Progenitor cell of endocrine pancreas (in vitro differentiated cells): ENCODE measurements at regions not wholly inside any gene's neighbourhood (a gene's known extent, or its start where the extent isn't known, plus 50 kb on each side); places are given as distances from the start of the nearest gene placed in this dataset.

Experiments used
- DNase-seq: peaks from one replicate; pipeline ENCODE4 v3.0.0; 2021; ENCODE audit warnings: low spot score; ENCODE audit not compliant: unreplicated experiment
- H3K27ac Mint-ChIP-seq: 2 replicates; pipeline ENCODE4 v1.8.0; 2021; ENCODE audit warnings: mild to moderate bottlenecking, moderate library complexity, mixed read lengths
- H3K27me3 Mint-ChIP-seq: 2 replicates; pipeline ENCODE4 v1.8.0; 2021; ENCODE audit warnings: mixed read lengths
- H3K36me3 Mint-ChIP-seq: 2 replicates; pipeline ENCODE4 v1.8.0; 2022; ENCODE audit warnings: mixed read lengths; ENCODE audit not compliant: insufficient read depth
- H3K4me1 Mint-ChIP-seq: 2 replicates; pipeline ENCODE4 v1.8.0; 2021; ENCODE audit warnings: low read depth, mixed read lengths
- H3K4me3 Mint-ChIP-seq: 2 replicates; pipeline ENCODE4 v1.8.0; 2021; ENCODE audit warnings: low read depth, mild to moderate bottlenecking, moderate library complexity, mixed read lengths
- H3K9me3 Mint-ChIP-seq: 2 replicates; pipeline ENCODE4 v1.8.0; 2021; ENCODE audit warnings: low read depth, mixed read lengths
- TF ChIP-seq, protein P1 (sequence below): fragments of 200-600 bp; sonication (generic); IDR thresholded peaks from one replicate; pipeline ENCODE4 v1.5.0; 2021; ENCODE audit warnings: antibody characterized with exemption, mild to moderate bottlenecking; ENCODE audit not compliant: unreplicated experiment

DNA sequence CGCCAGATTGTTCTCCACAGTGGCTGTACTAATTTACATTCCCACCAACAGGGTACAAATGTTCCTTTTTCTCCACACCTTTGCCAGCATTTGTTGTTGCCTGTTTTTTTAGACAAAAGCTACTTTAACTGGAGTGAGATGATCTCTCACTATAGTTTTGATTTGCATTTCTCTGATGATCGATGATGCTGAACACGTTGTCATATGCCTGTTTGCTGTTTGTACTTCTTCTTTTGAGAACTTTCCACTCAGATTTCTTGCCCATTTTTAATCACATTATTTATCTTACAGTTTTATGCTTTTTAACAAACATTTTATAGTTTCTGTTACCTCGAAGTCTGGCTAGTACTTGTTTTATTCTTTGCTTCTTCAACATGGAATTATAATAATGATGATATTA, 643.7 kb upstream of the ALCAM start:
- TF ChIP-seq, protein P1, sequence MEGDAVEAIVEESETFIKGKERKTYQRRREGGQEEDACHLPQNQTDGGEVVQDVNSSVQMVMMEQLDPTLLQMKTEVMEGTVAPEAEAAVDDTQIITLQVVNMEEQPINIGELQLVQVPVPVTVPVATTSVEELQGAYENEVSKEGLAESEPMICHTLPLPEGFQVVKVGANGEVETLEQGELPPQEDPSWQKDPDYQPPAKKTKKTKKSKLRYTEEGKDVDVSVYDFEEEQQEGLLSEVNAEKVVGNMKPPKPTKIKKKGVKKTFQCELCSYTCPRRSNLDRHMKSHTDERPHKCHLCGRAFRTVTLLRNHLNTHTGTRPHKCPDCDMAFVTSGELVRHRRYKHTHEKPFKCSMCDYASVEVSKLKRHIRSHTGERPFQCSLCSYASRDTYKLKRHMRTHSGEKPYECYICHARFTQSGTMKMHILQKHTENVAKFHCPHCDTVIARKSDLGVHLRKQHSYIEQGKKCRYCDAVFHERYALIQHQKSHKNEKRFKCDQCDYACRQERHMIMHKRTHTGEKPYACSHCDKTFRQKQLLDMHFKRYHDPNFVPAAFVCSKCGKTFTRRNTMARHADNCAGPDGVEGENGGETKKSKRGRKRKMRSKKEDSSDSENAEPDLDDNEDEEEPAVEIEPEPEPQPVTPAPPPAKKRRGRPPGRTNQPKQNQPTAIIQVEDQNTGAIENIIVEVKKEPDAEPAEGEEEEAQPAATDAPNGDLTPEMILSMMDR, result no peak
- no peaks in the 10 kb centered on the region for H3K36me3 Mint-ChIP-seq
- no peak overlapping the region for H3K27ac Mint-ChIP-seq
- H3K4me1 Mint-ChIP-seq, result no peaks in the 10 kb centered on the region
- DNase-seq, result no peak
- no peaks in the 10 kb centered on the region for H3K27me3 Mint-ChIP-seq
- no peaks in the 10 kb centered on the region for H3K9me3 Mint-ChIP-seq
- no peak overlapping the region for H3K4me3 Mint-ChIP-seq

DNA sequence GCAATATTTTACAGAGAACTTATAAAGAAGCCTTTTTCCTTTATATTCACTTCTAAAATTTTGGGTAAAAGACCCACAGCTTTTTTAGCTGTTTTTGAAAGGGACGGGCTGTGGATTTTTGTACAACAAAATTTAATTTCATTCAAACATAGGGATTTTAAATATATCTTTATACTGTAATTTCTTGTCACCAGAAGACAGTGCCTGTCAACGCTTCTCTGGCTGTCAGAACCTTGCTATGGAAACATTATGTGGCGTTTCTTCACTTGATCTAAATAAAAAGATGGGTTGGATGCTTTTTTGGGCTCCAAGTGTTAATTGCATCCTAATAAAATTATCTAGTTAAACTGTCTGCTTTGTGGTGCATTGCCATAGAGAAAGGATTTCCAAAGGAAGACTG, 635.6 kb upstream of the ALCAM start:
- no peaks in the 10 kb centered on the region for H3K27me3 Mint-ChIP-seq
- no peak for DNase-seq
- no peak overlapping the region for H3K27ac Mint-ChIP-seq
- peaks cover 2% of the 10 kb centered on the region for H3K4me1 Mint-ChIP-seq
- H3K4me3 Mint-ChIP-seq, result no peak overlapping the region
- TF ChIP-seq, protein P1, result no peak
- H3K9me3 Mint-ChIP-seq, result no peaks in the 10 kb centered on the region
- no peaks in the 10 kb centered on the region for H3K36me3 Mint-ChIP-seq

DNA sequence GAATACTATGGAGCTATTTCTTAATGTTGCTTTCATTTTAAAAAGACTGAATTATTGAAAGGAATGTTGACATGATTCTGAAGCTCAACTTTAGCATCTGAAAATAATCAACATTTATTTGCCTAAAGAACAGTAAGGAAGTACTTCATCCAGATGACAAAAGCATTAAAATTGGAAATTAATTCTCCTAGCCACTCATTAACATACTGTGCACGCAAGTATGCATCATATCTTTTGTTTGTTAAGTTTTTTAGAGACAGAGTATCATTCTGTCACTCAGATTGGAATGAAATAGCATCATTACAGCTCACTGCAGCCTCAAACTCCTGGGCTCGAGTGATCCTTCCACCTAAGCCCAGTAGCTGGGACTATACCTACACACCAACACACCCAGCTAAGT, 632.1 kb upstream of the ALCAM start:
- no peak overlapping the region for H3K4me3 Mint-ChIP-seq
- DNase-seq, result no peak
- no peak overlapping the region for H3K27ac Mint-ChIP-seq

DNA sequence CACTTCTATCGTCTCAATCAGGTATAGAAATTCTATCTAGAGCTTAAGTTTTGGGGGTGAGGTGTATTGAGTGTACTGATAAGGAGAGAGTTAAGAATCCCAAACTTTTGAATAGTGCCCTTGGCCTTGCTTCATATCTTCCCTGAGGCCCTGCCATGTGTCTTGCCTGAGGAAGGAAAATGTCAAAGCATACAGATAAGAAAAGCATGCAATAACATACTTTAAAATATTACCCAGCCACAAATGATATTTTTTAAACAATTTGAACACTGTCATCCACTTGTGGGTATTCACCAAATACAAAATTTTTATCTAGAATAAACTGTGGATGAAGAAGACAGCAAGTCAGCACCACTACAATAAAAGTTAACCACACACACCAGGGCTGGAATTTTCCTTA, 631.0 kb upstream of the ALCAM start:
- Mint-ChIP-seq H3K36me3 (no peaks in the 10 kb centered on the region), H3K9me3 (no peaks in the 10 kb centered on the region), H3K27ac (no peak overlapping the region), H3K4me3 (no peak overlapping the region), H3K4me1 (peaks cover 2% of the 10 kb centered on the region), H3K27me3 (no peaks in the 10 kb centered on the region)
- DNase-seq, result no peak
- TF ChIP-seq, protein P1, result no peak

More for the DNA sequence above, 632.1 kb upstream of the ALCAM start:
- Mint-ChIP-seq H3K36me3 (no peaks in the 10 kb centered on the region), H3K9me3 (no peaks in the 10 kb centered on the region), H3K4me1 (peaks cover 2% of the 10 kb centered on the region), H3K27me3 (no peaks in the 10 kb centered on the region)
- TF ChIP-seq, protein P1, result no peak

DNA sequence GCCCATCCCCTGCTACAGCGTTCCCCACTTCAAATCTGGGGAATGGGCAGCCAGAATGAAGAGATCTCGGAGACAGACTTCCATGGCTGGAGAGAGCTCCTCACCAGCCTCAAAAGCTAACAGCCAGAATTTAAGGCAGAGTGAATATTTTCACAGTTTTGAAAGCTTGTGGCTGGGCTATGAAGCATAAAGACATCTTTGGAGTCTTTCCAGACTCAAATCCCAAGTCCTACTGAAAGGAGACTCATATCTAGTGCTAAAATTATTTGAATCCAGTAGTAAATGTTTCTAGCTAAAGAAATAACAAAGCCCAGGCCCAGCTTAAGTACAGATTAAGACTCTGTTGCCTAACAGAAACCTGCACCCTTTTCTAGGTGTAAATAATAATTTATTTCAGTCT, 628.4 kb upstream of the ALCAM start:
- no peak for DNase-seq
- Mint-ChIP-seq H3K36me3 (no peaks in the 10 kb centered on the region), H3K27me3 (no peaks in the 10 kb centered on the region), H3K4me1 (no peaks in the 10 kb centered on the region), H3K27ac (no peak overlapping the region), H3K4me3 (no peak overlapping the region), H3K9me3 (no peaks in the 10 kb centered on the region)
- TF ChIP-seq, protein P1, result no peak
